Spleen (tissue), 11 donors: ENCODE measurements at regions not wholly inside any gene's neighbourhood (a gene's known extent, or its start where the extent isn't known, plus 50 kb on each side); places are given as distances from the start of the nearest gene placed in this dataset.

Experiments used
- DNase-seq: peaks from one replicate; pipeline ENCODE4 v3.0.0-alpha.2; 2020
- H3K27ac ChIP-seq, 8 donors: fragments of 200-600 bp; sonication (generic) in 7 of 8; 1 replicate in 4 of 8; 2 replicates in 4 of 8; pipeline versions ENCODE4 v1.5.0 to v1.8.0; 2016 to 2021; ENCODE audit warnings: inconsistent platforms in 4 of 8, mild to moderate bottlenecking in 4 of 8, moderate library complexity in 1 of 8
- H3K27me3 ChIP-seq, 7 donors: fragments of 200-600 bp; sonication (generic) in 6 of 7; replicated peaks in 1 of 7; 1 replicate in 4 of 7; 2 replicates in 3 of 7; pipeline versions ENCODE4 v1.5.0 to v1.8.0; 2016 to 2021; ENCODE audit warnings: inconsistent platforms in 3 of 7, mild to moderate bottlenecking in 1 of 7
- H3K36me3 ChIP-seq, 6 donors: fragments of 200-600 bp; sonication (generic) in 5 of 6; 1 replicate in 4 of 6; 2 replicates in 2 of 6; pipeline versions ENCODE4 v1.5.0 to v1.8.0; 2016 to 2021; ENCODE audit warnings: inconsistent platforms in 2 of 6
- H3K4me1 ChIP-seq, 6 donors: fragments of 200-600 bp; sonication (generic) in 5 of 6; 1 replicate in 3 of 6; 2 replicates in 3 of 6; pipeline versions ENCODE4 v1.5.0 to v1.8.0; 2016 to 2021; ENCODE audit warnings: inconsistent platforms in 3 of 6
- H3K4me3 ChIP-seq, 8 donors: fragments of 200-600 bp; sonication (generic) in 7 of 8; 1 replicate in 4 of 8; 2 replicates in 4 of 8; pipeline versions ENCODE4 v1.5.0 to v1.8.0; 2016 to 2021; ENCODE audit warnings: inconsistent platforms in 4 of 8, mild to moderate bottlenecking in 4 of 8, moderate library complexity in 2 of 8
- H3K9me3 ChIP-seq, 8 donors: fragments of 200-600 bp; sonication (generic) in 7 of 8; 1 replicate in 4 of 8; 2 replicates in 4 of 8; pipeline versions ENCODE4 v1.5.0 to v1.8.0; 2016 to 2021; ENCODE audit warnings: inconsistent platforms in 4 of 8
- POLR2A ChIP-seq, 3 donors: fragments of 450-650 bp; IDR thresholded peaks; one replicate each; pipeline ENCODE4 v1.5.1; 2017; ENCODE audit warnings: antibody characterized with exemption in 3 of 3, mild to moderate bottlenecking in 1 of 3
- POLR2AphosphoS5 ChIP-seq, 3 donors: sonication (generic); formaldehyde crosslinking; IDR thresholded peaks; one replicate each; pipeline ENCODE4 v1.5.1; 2017; ENCODE audit warnings: antibody characterized with exemption in 3 of 3
- WGBS, 5 donors: extraction: QIAGEN DNeasy Blood & Tissue Kit in 3 of 5; methylation state at CpG; one replicate each; pipeline versions ENCODE4 v1.1.5 to v1.1.7; 2013 to 2018; 5-methylcytosine and 5-hydroxymethylcytosine counted together
- intact Hi-C: fragments of 100-400 bp; cut with DNase I; formaldehyde crosslinking; loops from one replicate; pipeline ENCODE4 v1.15.0; 2023; ENCODE audit warnings: low total_unique reads
- TF ChIP-seq, protein P1 (sequence below), 11 experiments: fragments of 200-600 bp in 7 of 11; fragments of 450-650 bp in 4 of 11; sonication (generic) in 4 of 11; IDR thresholded peaks in 8 of 11; conservative IDR thresholded peaks in 3 of 11; 1 replicate in 7 of 11; 2 replicates in 4 of 11; pipeline versions ENCODE4 v1.4.0 to v1.8.0; 2016 to 2021; ENCODE audit warnings: antibody characterized with exemption in 11 of 11, inconsistent platforms in 4 of 11, mild to moderate bottlenecking in 1 of 11
- donor health status: healthy with polysubstance abuse.
- donor health status: DM: no; HTN: no; CAD: no; lungs with moderate emphysema.
- donor health status: DM: no; HTN: no; CAD: no.
- donor health status: Bipolar disorder and iron deficiency.
- donor health status: healthy.
- donor health status: DM: no; HTN: no; CAD: no.
- donor health status: DM: yes; HTN: yes; CAD: no.

- Histone ChIP-seq H3K27ac (no peak overlapping the region), H3K4me1 (no peaks in the 10 kb centered on the region), H3K9me3 (no peaks in the 10 kb centered on the region), H3K4me3 (no peak overlapping the region), H3K27me3 (no peaks in the 10 kb centered on the region), H3K36me3 (no peaks in the 10 kb centered on the region)
- whole genome bisulfite sequencing, 5 donors: 67 to 90% (median 72%) methylated on average over 1 of the region's 1 CpG
- DNase-seq: no peak
- no peak for TF ChIP-seq POLR2A (IDR thresholded peaks at IDR 0.05)
- TF ChIP-seq, protein P1, sequence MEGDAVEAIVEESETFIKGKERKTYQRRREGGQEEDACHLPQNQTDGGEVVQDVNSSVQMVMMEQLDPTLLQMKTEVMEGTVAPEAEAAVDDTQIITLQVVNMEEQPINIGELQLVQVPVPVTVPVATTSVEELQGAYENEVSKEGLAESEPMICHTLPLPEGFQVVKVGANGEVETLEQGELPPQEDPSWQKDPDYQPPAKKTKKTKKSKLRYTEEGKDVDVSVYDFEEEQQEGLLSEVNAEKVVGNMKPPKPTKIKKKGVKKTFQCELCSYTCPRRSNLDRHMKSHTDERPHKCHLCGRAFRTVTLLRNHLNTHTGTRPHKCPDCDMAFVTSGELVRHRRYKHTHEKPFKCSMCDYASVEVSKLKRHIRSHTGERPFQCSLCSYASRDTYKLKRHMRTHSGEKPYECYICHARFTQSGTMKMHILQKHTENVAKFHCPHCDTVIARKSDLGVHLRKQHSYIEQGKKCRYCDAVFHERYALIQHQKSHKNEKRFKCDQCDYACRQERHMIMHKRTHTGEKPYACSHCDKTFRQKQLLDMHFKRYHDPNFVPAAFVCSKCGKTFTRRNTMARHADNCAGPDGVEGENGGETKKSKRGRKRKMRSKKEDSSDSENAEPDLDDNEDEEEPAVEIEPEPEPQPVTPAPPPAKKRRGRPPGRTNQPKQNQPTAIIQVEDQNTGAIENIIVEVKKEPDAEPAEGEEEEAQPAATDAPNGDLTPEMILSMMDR (IDR thresholded peaks at IDR 0.05 in 8 of 11, conservative IDR thresholded peaks at IDR 0.05 in 3 of 11): no peak
- intact Hi-C loops: no loop called here
Observed at GRCh38 chr15:81766829-81767475, 278.9 kb downstream of the MEX3B start.

GRCh38 chr15:81765816-81766215 lies 280.0 kb downstream of the MEX3B start:
- H3K4me1 ChIP-seq: no peaks in the 10 kb centered on the region
- 70 to 94% (median 83%) methylated on average over 2 of the region's 2 CpGs for WGBS, 5 donors
- H3K36me3 ChIP-seq: no peaks in the 10 kb centered on the region
- H3K9me3 ChIP-seq: no peaks in the 10 kb centered on the region
- H3K27me3 ChIP-seq: no peaks in the 10 kb centered on the region
- intact Hi-C loops: no loop called here
- TF ChIP-seq POLR2A (IDR thresholded peaks at IDR 0.05): no peak
- TF ChIP-seq, protein P1 (IDR thresholded peaks at IDR 0.05 in 8 of 11, conservative IDR thresholded peaks at IDR 0.05 in 3 of 11): no peak
- no peak for TF ChIP-seq POLR2AphosphoS5 (IDR thresholded peaks at IDR 0.05)
- DNase-seq: no peak
- no peak overlapping the region for H3K27ac ChIP-seq
- H3K4me3 ChIP-seq: no peak overlapping the region

GRCh38 chr15:81763304-81763703 lies 282.5 kb downstream of the MEX3B start:
- DNase-seq: no peak
- Histone ChIP-seq H3K36me3 (no peaks in the 10 kb centered on the region), H3K9me3 (no peaks in the 10 kb centered on the region), H3K4me3 (no peak overlapping the region), H3K27ac (no peak overlapping the region), H3K4me1 (peaks cover 0 to 4% (median 0%) of the 10 kb centered on the region in 6 donors), H3K27me3 (no peaks in the 10 kb centered on the region)
- TF ChIP-seq POLR2AphosphoS5 (IDR thresholded peaks at IDR 0.05) (no peak), POLR2A (IDR thresholded peaks at IDR 0.05) (no peak)
- TF ChIP-seq, protein P1 (IDR thresholded peaks at IDR 0.05 in 8 of 11, conservative IDR thresholded peaks at IDR 0.05 in 3 of 11): no peak
- WGBS, 5 donors: 81 to 97% (median 91%) methylated on average over 1 of the region's 1 CpG
- intact Hi-C loops: no loop called here

GRCh38 chr15:81760686-81761085 lies 285.1 kb downstream of the MEX3B start:
- no peak for TF ChIP-seq POLR2A (IDR thresholded peaks at IDR 0.05)
- TF ChIP-seq POLR2AphosphoS5 (IDR thresholded peaks at IDR 0.05): no peak
- TF ChIP-seq, protein P1 (IDR thresholded peaks at IDR 0.05 in 8 of 11, conservative IDR thresholded peaks at IDR 0.05 in 3 of 11): no peak
- Histone ChIP-seq H3K27ac (no peak overlapping the region), H3K9me3 (no peaks in the 10 kb centered on the region), H3K4me1 (peaks cover 0 to 4% (median 0%) of the 10 kb centered on the region in 6 donors), H3K27me3 (no peaks in the 10 kb centered on the region), H3K4me3 (no peak overlapping the region), H3K36me3 (no peaks in the 10 kb centered on the region)
- 90 to 96% (median 92%) methylated on average over 8 of the region's 8 CpGs for WGBS, 5 donors
- no peak for DNase-seq
- intact Hi-C loops: no loop called here
